ENCODE measurements at regions not wholly inside any gene's neighbourhood (a gene's known extent, or its start where the extent isn't known, plus 50 kb on each side); places are given as distances from the start of the nearest gene placed in this dataset.

GRCh38 chr7:68509054-68509453, 1089.2 kb upstream of the AUTS2 start:
- no peak for DNase-seq

DNA sequence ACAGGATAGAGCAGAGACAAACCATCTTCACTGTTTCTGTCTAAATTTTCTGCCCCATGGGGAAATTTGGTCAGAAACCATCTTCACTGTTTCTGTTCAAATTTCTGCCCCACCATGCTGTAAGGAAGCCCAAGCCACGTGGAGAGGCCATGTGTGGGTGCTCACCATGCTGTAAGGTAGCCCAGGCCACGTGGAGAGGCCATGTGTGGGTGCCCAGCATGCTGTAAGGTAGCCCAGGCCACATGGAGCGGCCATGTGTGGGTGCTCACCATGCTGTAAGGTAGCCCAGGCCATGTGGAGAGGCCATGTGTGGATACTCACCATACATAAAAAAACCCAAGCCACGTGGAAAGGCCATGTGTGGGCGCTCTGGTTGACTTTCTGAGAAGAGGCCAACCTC, 1088.7 kb upstream of the AUTS2 start:
- no peak for DNase-seq

DNA sequence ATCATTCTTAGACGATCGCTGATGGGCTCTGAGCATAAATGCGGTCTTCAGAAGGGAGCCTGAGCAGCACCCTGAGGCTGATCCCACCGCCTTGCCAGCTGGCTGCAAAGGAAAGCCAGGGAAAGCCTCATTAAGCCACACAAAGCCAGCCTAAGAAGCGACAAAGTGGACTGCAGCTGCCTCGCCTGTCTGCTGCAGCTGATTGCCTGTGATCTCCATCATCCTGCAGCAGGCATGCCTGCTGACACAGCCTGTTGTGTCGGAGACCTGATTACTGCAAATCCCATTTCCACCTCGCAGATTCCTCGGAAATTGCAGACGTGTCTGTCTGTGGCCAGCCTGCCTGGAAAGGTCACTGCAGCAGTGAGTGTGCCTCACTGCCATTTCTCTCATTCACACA, 1087.0 kb upstream of the AUTS2 start:
- DNase-seq: no peak

- DNase-seq: no peak
Observed at GRCh38 chr7:68512466-68512865, 1085.8 kb upstream of the AUTS2 start.

- DNase-seq: no peak
Observed at GRCh38 chr7:68518060-68518459, 1080.2 kb upstream of the AUTS2 start.

DNA sequence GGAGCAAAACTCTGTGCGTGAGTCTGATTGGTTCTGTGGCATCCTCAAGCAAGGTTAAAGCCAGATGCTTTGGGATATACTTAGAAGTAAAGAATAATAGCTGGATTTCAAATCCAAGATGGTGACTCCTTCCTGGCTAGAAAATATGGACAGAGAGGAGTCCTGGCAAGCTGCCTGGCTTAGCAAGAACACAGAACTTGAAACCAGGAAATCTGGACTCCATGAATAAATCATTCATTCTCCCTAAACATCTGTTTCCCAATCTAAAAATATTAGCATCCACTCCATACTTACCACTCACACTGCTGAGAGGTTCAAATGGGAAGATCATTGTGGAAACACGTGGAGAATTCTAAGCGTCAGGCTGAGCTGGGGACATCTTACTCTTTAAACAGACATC, 1074.1 kb upstream of the AUTS2 start:
- no peak for DNase-seq

DNA sequence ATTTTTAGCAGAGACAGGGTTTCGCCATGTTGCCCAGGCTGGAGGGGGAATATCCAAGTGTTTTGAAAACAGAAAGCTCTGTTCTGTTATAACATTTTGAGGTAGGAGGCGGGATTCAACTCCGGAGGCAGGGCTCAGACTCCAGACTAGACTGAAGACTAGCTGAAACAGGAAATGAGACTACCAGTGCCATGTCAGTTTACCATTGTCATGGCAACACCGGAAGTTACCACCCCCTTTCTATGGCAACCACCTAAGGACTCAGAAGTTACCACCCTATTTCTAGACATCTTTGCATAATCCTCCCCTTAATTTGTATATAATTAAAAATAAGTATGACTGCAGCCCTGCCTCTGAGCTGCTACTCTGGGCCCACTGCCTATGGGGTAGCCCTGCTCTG, 1069.1 kb upstream of the AUTS2 start:
- DNase-seq: no peak

DNA sequence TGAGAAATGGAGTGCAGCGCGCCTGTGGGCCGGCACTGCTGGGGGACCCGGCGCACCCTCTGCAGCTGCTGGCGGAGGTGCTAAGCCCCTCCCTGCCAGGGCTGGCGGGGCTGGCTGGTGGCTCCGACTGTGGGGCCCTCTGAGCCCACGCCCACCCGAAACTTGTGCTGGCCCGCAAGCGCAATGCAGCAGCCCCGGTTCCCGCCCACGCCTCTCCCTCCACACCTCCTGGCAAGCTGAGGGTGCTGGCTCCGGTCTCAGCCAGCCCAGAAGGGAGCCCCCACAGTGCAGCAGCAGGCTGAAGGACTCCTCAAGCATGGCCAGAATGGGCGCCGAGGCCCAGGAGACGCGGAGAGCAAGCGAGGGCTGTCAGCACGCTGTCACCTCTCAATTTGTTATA, 1063.0 kb upstream of the AUTS2 start:
- DNase-seq: no peak

GRCh38 chr7:68537051-68537773, 1061.1 kb upstream of the AUTS2 start:
- no peak for DNase-seq

- no peak for DNase-seq
Observed at GRCh38 chr7:68537774-68538071, 1060.6 kb upstream of the AUTS2 start.

DNA sequence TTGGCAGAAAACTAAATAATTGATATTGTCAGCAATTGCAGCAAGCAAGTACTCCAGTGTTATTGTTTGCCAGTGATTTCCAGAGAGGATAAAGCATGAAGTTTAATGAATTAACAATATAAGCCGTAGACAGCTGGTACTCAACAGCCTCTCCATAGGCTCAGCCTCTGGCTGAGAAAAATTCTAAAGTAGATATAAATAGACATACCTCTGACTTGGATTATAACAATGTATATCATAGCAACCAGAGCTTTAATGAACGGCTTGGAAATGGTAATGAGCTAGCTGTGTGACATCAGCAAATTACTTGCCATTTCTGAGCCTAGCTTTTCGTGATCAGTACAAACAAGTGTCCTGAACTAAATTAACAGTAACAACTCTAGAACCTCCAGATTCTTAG, 1055.4 kb upstream of the AUTS2 start:
- DNase-seq: no peak

- DNase-seq: no peak
Observed at GRCh38 chr7:68544851-68545250, 1053.4 kb upstream of the AUTS2 start.

GRCh38 chr7:68547181-68547580, 1051.1 kb upstream of the AUTS2 start:
- DNase-seq: no peak

DNA sequence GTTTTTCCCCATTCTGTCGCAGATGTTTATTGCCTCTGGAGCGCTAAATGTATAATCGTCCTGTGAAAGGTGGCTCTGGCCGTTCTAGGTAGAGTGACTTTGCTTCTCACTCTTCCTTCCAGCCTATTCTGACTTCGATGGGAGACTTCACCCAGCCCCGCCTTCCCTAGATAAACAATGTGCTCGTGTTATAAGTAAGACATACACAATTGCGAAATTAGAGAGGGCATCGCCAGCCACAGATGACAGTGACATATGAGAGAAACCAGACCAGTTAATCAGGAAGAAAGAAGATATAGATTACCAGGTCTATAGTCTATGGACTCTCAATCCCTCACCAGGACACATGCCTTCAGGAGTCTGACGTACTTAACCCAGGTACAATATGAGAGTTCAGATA, 1050.5 kb upstream of the AUTS2 start:
- no peak for DNase-seq

DNA sequence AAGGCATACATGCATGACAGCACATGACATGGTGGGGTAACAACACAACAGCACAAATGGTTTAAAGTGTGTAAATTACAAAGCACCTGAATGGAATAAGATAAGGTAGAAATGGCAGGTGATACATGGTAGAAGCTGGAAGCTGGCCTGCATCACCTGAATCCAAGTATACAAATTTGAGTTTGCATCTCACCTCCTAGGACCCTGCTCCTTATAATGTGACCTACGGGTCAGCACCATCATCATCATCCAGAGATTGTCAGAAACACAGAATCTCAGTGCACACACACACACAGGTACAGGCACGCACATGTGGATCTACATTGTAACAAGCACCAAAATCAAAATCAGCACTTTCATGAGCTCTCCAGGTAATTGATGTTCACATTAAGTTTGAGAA, 1048.2 kb upstream of the AUTS2 start:
- no peak for DNase-seq

- no peak for DNase-seq
Observed at GRCh38 chr7:68550635-68551034, 1047.6 kb upstream of the AUTS2 start.

DNA sequence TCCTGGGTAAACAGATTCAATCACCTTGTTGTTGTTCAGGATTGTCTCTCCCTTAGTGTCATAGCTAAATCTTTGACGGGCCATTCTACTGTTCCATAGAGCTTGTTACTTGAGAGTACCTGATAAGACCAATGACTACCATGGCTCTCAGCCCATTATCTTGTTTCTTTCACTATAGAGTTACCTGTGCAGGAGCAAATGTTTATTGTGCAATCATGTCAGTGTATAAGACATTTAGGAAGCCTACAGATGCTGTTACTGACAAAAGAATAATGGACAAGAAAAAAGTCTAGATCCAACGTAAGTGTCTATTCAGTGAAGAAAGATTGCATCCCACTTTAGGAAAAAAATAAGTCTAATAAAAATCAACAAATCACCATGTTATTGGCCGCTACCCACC, 1041.7 kb upstream of the AUTS2 start:
- DNase-seq: no peak

DNA sequence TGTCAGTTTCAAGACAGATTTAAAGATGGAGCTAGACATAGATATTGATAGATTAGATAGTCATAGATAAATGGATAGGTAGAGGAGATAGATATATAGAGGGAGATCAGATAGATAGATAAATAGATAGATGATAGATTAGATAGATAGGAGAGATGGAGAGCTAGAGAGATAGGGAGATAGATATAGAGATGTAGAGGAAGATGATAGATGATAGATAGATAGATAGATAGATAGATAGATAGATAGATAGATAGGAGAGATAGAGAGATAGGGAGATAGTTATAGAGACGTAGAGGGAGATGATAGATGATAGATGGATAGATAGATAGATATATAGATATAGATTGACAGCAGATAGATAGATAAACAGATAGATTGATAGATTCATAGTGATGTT, 1038.8 kb upstream of the AUTS2 start:
- DNase-seq: no peak

GRCh38 chr7:68562323-68562899, 1035.9 kb upstream of the AUTS2 start:
- no peak for DNase-seq

- no peak for DNase-seq
Observed at GRCh38 chr7:68564306-68565135, 1033.8 kb upstream of the AUTS2 start.

- DNase-seq: no peak
Observed at GRCh38 chr7:68571286-68571685, 1027.0 kb upstream of the AUTS2 start.

- DNase-seq: no peak
Observed at GRCh38 chr7:68573271-68574005, 1024.8 kb upstream of the AUTS2 start.

DNA sequence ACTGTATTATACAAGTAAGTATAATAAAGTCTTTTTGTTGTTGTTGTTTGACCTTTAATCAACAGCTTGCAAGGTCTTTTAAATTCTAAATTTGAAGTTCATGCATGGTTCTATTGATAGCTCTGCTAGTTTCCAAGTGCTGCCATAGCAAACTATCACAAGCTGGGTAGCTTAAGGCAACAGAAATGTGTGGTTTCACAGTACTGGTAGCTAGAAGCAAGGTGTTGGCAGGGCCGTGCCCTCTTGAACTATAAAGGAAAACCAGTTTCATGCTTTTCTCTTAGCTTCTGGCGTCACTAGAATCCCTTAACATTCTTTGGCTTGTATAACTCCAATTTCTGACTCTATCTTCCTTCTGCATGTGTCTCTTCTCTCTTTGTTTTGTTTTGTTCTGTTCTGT, 1021.9 kb upstream of the AUTS2 start:
- no peak for DNase-seq

DNA sequence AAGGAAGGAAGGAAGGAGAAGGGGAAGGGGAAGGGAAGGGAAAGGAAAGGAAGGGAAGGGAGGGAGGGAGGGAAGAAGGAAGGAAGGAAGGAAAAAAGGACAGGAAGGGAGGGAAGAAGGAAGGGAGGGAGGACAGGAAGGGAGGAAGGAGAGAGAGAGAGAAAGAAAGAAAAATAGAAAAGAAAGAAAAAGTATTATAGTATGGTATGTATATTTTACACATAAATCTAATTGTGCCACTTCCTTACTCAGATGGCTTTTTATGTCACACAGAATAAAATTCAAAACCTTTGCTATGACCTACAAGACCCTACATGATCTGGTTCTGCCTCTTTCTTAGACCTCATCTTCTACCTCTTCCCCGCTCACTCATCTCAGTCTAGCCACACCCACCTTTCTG, 1016.9 kb upstream of the AUTS2 start:
- no peak for DNase-seq

All from activated CD8-positive, alpha-beta memory T cell treated with anti-CD3 and anti-CD28 coated beads for 24 hours (primary cell).